ENCODE measurements at regions not wholly inside any gene's neighbourhood (a gene's known extent, or its start where the extent isn't known, plus 50 kb on each side); places are given as distances from the start of the nearest gene placed in this dataset.
"Not testable (repeated sequence)": the region's sequence is repeated elsewhere in the genome, so short reads cannot be mapped to it uniquely, and the experiment has no call there.

DNA sequence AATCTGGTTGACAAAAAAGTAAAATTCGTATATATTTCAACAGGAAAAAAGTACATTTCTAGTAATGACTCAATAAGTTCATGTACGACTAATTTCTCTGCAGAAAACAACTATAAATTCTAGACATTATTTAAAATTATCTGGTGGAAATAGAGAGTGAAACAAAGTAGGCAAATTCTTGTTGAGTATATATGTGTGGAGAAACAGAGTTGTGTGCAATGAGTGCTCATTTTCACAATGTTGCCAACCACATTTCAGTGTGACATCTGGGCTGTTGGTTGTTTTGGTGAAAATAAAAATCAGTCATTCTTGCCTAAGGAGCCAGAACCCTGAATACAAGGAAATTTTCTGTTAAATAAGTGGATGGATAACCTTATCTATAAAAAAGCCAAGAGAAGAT is 372.0 kb upstream of the NDST4 start:
- Mint-ChIP-seq H3K4me1 (no peaks in the 10 kb centered on the region), H3K4me3 (no peak overlapping the region), H3K9me3 (peaks cover 14% of the 10 kb centered on the region), H3K36me3 (no peaks in the 10 kb centered on the region), H3K27ac (no peak overlapping the region), H3K27me3 (ENCODE audit: low read depth) (no peaks in the 10 kb centered on the region)
- TF ChIP-seq, protein P1, sequence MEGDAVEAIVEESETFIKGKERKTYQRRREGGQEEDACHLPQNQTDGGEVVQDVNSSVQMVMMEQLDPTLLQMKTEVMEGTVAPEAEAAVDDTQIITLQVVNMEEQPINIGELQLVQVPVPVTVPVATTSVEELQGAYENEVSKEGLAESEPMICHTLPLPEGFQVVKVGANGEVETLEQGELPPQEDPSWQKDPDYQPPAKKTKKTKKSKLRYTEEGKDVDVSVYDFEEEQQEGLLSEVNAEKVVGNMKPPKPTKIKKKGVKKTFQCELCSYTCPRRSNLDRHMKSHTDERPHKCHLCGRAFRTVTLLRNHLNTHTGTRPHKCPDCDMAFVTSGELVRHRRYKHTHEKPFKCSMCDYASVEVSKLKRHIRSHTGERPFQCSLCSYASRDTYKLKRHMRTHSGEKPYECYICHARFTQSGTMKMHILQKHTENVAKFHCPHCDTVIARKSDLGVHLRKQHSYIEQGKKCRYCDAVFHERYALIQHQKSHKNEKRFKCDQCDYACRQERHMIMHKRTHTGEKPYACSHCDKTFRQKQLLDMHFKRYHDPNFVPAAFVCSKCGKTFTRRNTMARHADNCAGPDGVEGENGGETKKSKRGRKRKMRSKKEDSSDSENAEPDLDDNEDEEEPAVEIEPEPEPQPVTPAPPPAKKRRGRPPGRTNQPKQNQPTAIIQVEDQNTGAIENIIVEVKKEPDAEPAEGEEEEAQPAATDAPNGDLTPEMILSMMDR (IDR thresholded peaks at IDR 0.05; ENCODE audit: unreplicated experiment) = no peak
- DNase-seq (ENCODE audit: low spot score in 2 of 2, unreplicated experiment in 2 of 2) = no peak

DNA sequence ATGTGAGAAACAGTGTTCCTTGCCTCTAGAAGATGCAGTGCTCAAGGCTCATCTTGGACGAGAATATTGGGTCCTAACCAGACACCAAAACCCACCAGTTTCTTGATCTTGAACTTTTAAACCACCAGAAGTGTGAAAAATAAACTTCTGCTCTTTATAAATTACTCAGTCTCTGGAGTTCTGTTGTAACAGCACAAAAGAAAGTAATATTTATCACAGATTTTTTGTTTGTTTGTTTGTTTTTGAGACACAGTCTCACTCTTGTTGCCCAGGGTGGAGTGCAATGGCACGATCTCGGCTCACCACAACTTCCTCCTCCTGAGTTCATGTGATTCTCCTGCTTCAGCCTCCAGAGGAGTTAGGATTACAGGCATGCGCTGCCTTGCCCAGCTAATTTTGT is 371.1 kb upstream of the NDST4 start:
- TF ChIP-seq, protein P1 (IDR thresholded peaks at IDR 0.05; ENCODE audit: unreplicated experiment) = no peak
- Mint-ChIP-seq H3K27ac (no peak overlapping the region), H3K4me1 (no peaks in the 10 kb centered on the region), H3K4me3 (no peak overlapping the region), H3K36me3 (no peaks in the 10 kb centered on the region), H3K9me3 (peaks cover 5% of the 10 kb centered on the region), H3K27me3 (ENCODE audit: low read depth) (no peaks in the 10 kb centered on the region)
- DNase-seq (ENCODE audit: low spot score in 2 of 2, unreplicated experiment in 2 of 2) = no peak

DNA sequence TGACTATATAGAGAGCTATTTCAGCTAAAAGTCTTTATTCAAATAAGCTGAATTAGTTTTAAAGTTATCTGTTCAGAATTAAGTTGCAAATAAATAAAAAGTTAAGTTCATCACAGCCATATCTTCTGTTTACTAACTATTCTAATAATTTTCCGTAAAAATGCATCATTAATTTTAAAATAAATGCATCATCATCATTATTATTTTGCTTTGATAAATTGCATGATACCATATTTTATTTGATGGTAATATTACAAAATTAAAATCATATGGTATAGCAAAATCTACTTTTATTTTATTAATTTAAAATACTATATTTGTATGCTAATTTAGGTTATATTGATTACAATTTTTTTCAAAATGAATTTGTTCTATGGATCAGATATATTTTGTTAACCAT is 357.3 kb upstream of the NDST4 start:
- Mint-ChIP-seq H3K4me3 (no peak overlapping the region), H3K27ac (no peak overlapping the region), H3K27me3 (ENCODE audit: low read depth) (no peaks in the 10 kb centered on the region), H3K36me3 (no peaks in the 10 kb centered on the region), H3K9me3 (peaks cover 5% of the 10 kb centered on the region), H3K4me1 (no peaks in the 10 kb centered on the region)
- no peak for DNase-seq (ENCODE audit: low spot score in 2 of 2, unreplicated experiment in 2 of 2)
- TF ChIP-seq, protein P1 (IDR thresholded peaks at IDR 0.05; ENCODE audit: unreplicated experiment) = no peak

GRCh38 chr4:115459301-115459700 is 345.9 kb upstream of the NDST4 start:
- not testable (repeated sequence) for H3K4me1 Mint-ChIP-seq; H3K4me3 Mint-ChIP-seq; H3K27ac Mint-ChIP-seq; H3K36me3 Mint-ChIP-seq; H3K27me3 Mint-ChIP-seq (ENCODE audit: low read depth); DNase-seq (ENCODE audit: low spot score in 2 of 2, unreplicated experiment in 2 of 2); H3K9me3 Mint-ChIP-seq

DNA sequence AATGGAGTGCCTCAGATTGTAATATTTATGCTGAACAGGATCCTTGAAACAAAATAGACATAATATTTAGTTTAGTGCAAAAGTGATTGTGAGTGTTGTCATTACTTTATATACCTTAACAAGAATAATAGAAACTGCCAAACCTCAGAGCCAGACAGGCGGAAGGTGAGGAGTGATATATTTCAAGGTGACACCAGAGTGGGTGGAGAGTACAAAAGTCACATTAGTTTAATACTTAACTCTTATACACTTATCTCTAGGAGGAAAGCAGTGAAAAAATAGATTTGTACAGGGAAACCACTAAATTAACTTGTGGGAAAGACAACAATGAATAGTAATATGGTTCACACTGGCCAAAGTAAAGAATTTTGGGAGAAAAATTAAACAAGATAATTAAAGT is 342.8 kb upstream of the NDST4 start:
- H3K4me3 Mint-ChIP-seq = no peak overlapping the region
- TF ChIP-seq, protein P1 (IDR thresholded peaks at IDR 0.05; ENCODE audit: unreplicated experiment) = no peak
- peaks cover 7% of the 10 kb centered on the region for H3K9me3 Mint-ChIP-seq
- DNase-seq (ENCODE audit: low spot score in 2 of 2, unreplicated experiment in 2 of 2) = no peak
- peaks cover 6% of the 10 kb centered on the region for H3K4me1 Mint-ChIP-seq
- H3K36me3 Mint-ChIP-seq = no peaks in the 10 kb centered on the region
- no peak overlapping the region for H3K27ac Mint-ChIP-seq
- H3K27me3 Mint-ChIP-seq (ENCODE audit: low read depth) = no peaks in the 10 kb centered on the region

GRCh38 chr4:115454228-115454627 is 340.8 kb upstream of the NDST4 start:
- H3K9me3 Mint-ChIP-seq = peaks cover 12% of the 10 kb centered on the region
- H3K4me3 Mint-ChIP-seq = no peak overlapping the region
- TF ChIP-seq, protein P1 (IDR thresholded peaks at IDR 0.05; ENCODE audit: unreplicated experiment) = no peak
- H3K27me3 Mint-ChIP-seq (ENCODE audit: low read depth) = no peaks in the 10 kb centered on the region
- no peak overlapping the region for H3K27ac Mint-ChIP-seq
- no peak for DNase-seq (ENCODE audit: low spot score in 2 of 2, unreplicated experiment in 2 of 2)
- no peaks in the 10 kb centered on the region for H3K36me3 Mint-ChIP-seq
- H3K4me1 Mint-ChIP-seq = peaks cover 6% of the 10 kb centered on the region
